Kidney tubule cell (primary cell): ENCODE measurements at regions not wholly inside any gene's neighbourhood (a gene's known extent, or its start where the extent isn't known, plus 50 kb on each side); places are given as distances from the start of the nearest gene placed in this dataset.

Source experiments
- DNase-seq: peaks from one replicate; pipeline ENCODE4 v3.0.0-alpha.2; 2018; ENCODE audit warnings: low spot score

DNA sequence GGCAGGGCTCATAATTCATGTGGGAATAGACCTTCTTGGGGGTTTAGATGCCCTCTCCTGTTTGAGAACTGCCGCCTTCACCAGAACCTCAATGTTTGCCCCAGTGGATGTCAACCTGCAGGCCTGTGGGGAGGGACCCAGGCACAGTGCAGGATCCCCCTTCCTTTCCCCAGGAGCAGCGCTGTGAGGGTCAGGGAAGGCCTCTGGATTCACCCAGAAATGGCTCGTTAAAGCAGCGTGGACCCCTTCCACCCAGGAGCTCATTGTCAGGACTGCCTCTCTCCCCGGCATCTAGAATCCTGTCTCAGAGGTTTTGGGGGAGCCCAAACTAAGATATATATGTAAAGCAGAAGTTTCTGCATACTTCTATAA is 188.3 kb downstream of the GADD45G start:
- no peak for DNase-seq

- no peak for DNase-seq
Measured at GRCh38 chr9:89793551-89793950, 188.7 kb downstream of the GADD45G start.

DNA sequence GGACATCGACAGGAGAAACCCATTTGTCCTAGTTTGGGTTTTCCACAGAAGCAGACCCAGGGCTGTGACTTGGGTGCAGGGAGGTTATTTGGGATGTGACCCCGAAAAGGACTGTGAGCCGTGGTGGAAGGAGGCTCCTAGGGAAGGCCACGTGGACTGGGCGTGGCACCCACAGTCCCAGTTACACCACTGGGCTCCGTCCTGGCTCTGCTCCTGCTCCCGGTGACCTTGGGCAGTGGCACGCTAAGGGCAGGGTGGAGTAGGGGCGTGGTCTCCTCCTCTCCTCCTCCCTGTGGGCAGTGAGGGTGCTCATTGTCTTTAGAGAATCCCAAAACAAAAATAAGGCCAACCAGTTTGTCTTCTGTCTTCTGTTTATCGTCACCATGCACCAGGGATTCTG is 190.1 kb downstream of the GADD45G start:
- no peak for DNase-seq

GRCh38 chr9:89795538-89796195 is 190.9 kb downstream of the GADD45G start:
- no peak for DNase-seq

DNA sequence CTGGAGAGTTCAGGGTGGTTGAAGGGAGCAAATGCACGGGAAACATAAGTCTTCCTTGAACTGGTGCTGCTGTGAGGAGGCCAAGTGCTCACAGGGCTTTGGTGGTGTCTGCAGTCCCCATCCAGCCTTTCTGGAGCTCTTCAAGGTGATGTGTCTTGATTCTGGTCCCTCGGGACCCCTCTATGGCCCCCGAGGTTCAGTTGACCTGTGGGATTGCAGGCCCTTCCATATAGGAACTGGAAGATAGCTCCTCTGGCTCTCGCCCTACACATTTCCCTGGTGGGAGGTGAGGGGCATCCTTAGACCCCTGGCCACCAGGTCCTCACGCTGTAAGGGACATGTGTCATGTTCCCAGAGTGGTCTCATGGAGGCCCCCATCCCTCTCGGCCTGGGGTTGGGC is 191.8 kb downstream of the GADD45G start:
- no peak for DNase-seq

DNA sequence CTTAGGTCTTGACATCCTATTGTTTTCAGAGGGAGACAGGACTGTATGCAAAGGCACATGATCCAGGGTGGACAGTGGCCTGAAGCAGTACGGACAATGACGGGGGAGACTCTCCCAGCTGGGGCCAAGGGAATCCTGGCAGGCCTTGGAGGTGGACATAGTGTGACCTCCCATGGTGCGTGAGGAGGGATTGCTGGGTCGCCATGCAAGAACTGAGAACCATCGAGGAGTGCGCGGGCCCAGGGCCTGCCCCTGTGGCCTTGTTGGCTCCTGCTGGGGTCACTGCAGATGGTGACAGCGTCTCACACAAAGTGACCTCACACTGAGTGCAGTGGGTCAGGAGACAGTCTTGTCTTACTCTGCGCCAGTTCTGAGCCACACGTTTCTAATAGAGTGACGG is 192.4 kb downstream of the GADD45G start:
- DNase-seq: no peak

DNA sequence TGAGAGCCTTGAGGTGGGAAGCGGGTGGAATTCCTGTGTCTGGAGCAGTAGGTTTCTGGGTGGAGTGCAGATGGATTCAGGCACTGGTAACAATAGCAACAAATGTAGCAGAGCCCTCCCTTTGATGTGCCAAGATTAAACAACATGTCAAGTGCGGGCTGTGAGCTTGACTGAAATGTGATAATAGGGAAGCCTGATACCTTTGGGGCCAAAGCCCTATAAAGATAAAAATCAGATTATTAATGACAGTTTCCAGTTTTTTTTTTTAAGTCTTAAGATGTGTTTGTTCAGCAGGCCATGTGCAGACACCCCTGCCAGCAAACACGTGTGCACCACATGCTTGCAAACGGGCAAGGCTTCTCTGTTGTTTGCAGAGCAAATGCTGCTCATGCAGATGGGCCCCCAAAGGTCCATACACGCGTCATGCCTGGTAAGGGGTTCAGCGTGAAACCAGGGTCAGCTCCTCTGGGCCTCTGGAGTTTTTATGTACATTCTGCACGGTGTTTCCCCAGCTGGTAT is 193.2 kb downstream of the GADD45G start:
- no peak for DNase-seq

DNA sequence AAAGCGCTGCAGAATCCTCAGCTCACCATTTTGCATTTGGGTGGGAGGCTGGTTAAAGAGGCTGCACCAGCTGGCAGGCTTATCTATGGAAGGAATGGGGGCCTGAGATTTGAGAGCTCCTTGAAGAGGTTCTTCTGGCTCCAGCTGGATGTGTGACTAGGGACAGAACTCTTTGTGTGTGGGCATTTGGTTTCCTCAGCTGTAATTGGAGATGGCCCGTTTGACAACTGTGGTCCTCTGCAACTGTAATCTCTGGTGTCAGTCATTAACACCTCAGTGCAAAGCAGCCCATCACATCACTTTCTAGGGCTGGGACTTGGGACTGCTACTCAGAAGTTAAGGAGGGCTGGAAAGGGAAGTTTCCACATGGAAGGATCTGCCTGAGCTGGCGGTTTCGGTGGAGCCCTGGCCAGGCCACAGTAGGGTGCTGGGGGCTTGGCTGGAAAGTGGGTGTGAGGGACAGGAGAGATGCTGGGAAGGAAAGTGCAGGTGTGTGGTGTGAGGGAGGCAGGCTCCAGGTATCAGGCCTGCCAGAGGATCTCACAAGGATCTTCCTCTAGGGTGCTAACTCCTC is 193.8 kb downstream of the GADD45G start:
- no peak for DNase-seq

DNA sequence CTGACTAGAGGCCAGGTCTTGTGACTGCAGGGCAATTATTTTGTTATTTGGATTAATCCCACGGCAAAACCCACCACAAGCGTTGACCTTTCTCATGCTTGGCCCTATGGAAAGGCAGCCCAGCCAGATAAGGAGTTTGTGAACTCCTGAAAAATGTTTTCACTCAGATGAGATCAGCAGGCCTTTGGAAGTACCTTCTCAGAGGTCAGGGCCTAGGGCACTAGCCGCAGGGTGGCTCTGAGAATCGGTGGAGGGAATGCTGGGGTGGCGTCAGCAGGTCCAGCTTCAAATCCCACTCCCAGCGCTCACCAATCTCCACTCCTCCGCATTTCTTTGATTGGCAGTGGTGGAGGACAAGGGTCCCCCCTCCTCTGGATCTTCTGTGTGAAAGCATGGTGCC is 194.4 kb downstream of the GADD45G start:
- no peak for DNase-seq

DNA sequence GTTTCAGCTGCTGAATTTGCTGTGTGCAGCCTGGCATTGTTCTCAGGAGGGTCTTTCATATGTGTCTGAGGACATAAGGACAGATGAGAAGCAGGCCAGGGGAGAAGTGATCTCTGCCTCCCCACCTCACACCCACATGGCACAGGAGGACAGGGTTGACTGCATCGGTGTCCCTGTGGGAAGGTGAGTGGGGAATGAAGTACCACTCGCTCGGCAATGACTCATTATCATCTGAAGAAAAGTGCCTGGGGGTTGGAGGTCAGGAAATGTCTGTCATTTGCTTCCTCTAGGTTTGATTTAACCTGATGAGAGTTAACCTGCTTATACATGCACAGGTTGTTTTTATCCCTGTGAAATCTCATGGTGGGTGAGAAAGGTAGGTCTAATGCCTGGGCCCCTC is 195.0 kb downstream of the GADD45G start:
- DNase-seq: peak; percentile 16

DNA sequence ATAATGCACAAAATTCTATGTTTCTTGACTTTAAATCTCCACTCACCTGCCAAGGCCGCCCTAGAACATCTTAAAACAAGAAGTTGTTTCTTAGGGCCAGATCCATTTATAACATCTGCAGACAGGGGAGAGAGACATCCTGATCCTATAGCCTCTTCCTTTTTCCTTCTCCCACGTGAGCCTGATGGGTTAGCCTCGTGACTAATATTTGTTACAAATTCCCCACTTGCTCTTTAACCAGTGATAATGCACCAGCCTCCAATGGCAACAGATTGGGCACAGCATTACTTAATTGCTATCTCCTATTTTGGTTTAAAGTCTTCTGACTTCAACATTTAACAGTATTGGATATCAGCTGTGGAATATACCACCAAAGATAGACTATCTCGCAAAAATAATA is 196.5 kb downstream of the GADD45G start:
- DNase-seq: no peak

DNA sequence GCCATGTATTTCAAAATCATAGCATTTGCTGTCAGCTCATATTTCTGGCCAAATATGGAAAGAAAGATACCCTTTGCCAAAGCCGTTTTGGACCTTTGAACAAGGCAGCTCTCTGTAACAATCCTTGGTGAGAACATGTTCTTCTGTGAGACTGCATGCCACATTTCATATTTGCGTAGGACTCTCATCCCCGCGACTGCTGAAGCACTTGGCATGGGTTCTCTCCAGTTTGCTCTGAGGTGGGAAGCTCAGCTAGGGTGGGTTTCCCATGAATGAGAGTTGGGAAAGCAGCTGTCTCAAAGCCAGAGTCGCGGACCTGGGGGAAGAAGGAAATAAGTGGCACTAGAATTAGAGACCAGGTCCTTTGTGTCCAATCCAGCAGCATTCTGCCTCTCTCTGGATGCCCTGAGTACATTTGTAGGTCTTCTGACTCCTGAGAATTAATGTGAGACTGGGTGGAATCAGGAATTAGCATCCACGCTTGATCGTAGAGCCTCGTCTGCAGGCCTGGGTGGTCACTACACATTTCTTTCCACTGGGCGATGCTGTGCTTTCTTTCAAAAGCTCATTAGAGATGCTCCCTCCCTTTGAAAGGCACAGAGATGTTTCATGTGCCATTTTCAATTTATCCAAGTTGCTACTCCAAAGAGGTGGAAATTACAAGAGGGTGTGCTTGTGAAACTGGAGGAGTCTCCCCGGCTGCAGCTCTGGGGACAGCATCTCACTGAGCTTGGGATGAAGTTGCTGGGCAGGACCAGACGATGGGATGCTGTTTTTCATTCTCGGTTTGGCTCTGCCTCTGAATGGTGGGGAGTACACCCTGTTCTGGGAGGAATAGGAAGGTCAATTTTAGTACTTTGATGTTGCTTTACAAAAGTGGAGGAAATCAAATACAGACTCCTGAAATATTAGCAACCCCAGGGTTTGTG is 197.2 kb downstream of the GADD45G start:
- no peak for DNase-seq

GRCh38 chr9:89802781-89803355 is 198.1 kb downstream of the GADD45G start:
- DNase-seq: no peak

DNA sequence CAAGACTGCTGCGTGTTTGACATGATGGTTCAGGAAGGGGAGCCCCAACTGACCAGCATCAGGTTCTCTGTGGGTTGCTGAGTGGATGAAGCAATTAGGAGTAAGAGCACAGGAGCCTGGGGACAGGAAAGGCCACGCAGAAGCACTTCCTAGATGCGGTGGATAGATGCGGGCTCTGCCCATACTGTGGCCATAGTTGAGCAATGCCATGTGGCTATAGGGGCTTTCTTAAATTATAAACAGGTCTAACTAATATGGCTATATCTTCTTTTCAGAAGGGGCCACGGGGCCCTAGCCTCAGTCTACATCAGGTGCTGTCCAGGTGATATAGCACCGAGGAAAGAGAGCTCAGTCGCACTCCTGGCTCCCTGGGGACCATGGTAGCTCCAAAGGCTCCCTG is 198.6 kb downstream of the GADD45G start:
- no peak for DNase-seq

GRCh38 chr9:89804766-89805531 is 200.1 kb downstream of the GADD45G start:
- no peak for DNase-seq

- peak; percentile 41 for DNase-seq
Measured at GRCh38 chr9:89805571-89806292, 200.9 kb downstream of the GADD45G start.

GRCh38 chr9:89806371-89807100 is 201.7 kb downstream of the GADD45G start:
- DNase-seq: peak; percentile 80

GRCh38 chr9:89807101-89807395 is 202.2 kb downstream of the GADD45G start:
- no peak for DNase-seq

DNA sequence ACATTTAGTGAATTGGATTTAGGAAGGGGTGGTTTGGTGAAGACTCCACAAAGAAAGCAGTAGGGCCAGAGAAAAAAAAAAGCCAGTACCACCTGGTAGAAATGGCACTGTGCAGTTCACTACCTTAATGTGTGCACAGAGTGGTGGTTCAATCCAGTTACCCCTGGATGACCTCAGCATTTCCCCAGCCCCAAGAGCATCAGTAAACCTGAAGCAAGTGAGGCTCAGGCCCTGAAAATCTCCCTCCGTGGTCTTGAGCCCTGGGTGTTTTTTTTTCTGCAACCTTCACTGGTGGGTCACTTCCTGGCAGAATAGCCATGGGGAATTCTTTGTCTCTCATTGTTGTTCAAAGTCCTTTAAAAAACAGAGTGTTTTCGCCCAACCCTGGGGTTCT is 202.9 kb downstream of the GADD45G start:
- DNase-seq: no peak

GRCh38 chr9:89808076-89808755 is 203.4 kb downstream of the GADD45G start:
- peak; percentile 14 for DNase-seq
